Kidney epithelial cell (primary cell): ENCODE measurements at regions not wholly inside any gene's neighbourhood (a gene's known extent, or its start where the extent isn't known, plus 50 kb on each side); places are given as distances from the start of the nearest gene placed in this dataset.
A peak's percentile ranks its signal among the peaks of the same experiment; 100 is the strongest.

Experiments used
- DNase-seq: peaks from one replicate; pipeline ENCODE4 v3.0.0-alpha.2; 2010; ENCODE audit warnings: low read depth
- H3K27me3 ChIP-seq: 2 replicates; pipeline ENCODE4 v1.6.0; 2011; ENCODE audit warnings: low read length; ENCODE audit not compliant: control insufficient read depth, insufficient read depth
- H3K36me3 ChIP-seq: 2 replicates; pipeline ENCODE4 v1.5.1; 2011; ENCODE audit warnings: low read length; ENCODE audit not compliant: control insufficient read depth, insufficient read depth
- H3K4me3 ChIP-seq: 2 replicates; pipeline ENCODE4 v1.5.1; 2011; ENCODE audit warnings: low read depth, mild to moderate bottlenecking, control low read depth, low read length
- TF ChIP-seq, protein P1 (sequence below): IDR thresholded peaks from 2 replicates; pipeline ENCODE4 v1.5.1; 2011; ENCODE audit warnings: mild to moderate bottlenecking, moderate library complexity, low read length, control low read depth, inconsistent platforms; ENCODE audit not compliant: insufficient read depth, poor library complexity, severe bottlenecking

DNA sequence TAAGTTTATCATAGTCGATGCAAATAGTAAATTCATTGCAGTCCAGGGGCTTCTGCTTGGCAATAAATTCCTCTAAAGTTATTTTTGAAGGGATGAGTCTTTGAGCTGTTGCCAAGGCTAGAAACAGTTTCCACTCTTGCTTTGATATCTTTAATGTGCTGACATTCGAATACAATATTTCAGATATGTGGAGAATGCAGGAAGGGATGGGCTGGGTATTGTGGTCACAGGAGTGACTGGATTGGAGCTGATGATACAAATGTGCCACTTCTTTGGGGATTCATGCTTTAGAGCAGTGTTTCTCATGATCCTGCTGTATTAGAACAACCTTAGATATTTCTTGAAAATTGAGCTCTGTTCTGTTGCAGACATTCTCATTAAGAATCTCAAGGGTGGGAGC lies 139.0 kb downstream of the PRDM13 start:
- H3K36me3 ChIP-seq = no peaks in the 10 kb centered on the region
- H3K27me3 ChIP-seq = peaks cover 3% of the 10 kb centered on the region
- TF ChIP-seq, protein P1, sequence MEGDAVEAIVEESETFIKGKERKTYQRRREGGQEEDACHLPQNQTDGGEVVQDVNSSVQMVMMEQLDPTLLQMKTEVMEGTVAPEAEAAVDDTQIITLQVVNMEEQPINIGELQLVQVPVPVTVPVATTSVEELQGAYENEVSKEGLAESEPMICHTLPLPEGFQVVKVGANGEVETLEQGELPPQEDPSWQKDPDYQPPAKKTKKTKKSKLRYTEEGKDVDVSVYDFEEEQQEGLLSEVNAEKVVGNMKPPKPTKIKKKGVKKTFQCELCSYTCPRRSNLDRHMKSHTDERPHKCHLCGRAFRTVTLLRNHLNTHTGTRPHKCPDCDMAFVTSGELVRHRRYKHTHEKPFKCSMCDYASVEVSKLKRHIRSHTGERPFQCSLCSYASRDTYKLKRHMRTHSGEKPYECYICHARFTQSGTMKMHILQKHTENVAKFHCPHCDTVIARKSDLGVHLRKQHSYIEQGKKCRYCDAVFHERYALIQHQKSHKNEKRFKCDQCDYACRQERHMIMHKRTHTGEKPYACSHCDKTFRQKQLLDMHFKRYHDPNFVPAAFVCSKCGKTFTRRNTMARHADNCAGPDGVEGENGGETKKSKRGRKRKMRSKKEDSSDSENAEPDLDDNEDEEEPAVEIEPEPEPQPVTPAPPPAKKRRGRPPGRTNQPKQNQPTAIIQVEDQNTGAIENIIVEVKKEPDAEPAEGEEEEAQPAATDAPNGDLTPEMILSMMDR = no peak
- DNase-seq = no peak
- H3K4me3 ChIP-seq = no peak overlapping the region

- peak; percentile 18 for DNase-seq
- peaks cover 3% of the 10 kb centered on the region for H3K27me3 ChIP-seq
- H3K36me3 ChIP-seq = no peaks in the 10 kb centered on the region
- TF ChIP-seq, protein P1 = peak; percentile 78
- H3K4me3 ChIP-seq = no peak overlapping the region
These were observed 139.7 kb downstream of the PRDM13 start for GRCh38 chr6:99746261-99746895.

- no peaks in the 10 kb centered on the region for H3K36me3 ChIP-seq
- no peaks in the 10 kb centered on the region for H3K27me3 ChIP-seq
- DNase-seq = no peak
- TF ChIP-seq, protein P1 = no peak
- no peak overlapping the region for H3K4me3 ChIP-seq
These were observed 155.1 kb downstream of the PRDM13 start for GRCh38 chr6:99761711-99762110.

GRCh38 chr6:99768166-99768565 lies 161.5 kb downstream of the PRDM13 start:
- TF ChIP-seq, protein P1 = no peak
- H3K27me3 ChIP-seq = no peaks in the 10 kb centered on the region
- DNase-seq = no peak
- no peaks in the 10 kb centered on the region for H3K36me3 ChIP-seq
- H3K4me3 ChIP-seq = no peak overlapping the region

DNA sequence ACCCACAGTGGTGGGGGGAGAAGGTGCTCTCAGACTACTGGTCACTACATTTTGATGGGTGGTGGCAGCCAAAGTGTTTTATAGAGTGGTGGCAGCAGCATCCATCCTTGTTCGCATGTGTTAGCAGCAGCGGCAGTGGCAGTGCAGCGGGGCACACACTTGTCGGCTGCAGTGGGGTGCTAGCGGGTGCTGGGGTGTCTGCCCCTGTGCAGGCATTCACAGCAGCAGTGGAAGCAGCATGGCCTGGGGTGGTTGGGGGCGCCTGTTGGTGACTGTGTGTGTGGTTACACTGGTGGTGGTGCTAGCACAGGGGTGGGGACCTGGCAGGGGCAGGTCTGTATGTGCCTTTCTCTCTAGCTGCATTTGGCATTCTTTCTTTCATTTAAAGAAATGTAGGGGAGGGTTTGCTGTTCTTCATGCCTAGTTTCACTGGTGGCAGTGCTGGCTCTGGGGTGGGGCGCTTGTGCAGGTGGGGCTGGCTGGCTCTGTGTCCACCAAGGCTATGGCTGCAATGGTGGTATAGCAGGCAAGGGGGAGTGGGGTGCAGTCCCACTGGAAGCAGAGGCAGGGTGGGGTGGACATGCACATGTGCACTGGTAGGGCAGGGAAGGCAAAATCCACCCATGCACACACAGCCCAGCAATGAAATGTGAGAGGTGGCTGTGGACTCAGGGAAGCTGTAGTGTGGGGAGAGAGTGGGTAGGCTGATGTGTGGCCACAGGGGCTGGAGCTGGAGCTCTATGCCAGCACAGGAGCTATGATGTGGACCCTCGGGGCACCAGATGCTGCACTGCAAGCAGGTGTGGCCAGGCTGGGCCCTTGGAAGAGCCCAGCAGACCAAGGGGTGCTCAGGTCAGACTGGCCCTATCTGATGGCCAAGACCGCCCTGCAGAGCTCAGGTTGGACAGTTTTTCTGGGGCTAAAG lies 173.3 kb downstream of the PRDM13 start:
- TF ChIP-seq, protein P1 = no peak
- Histone ChIP-seq H3K36me3 (no peaks in the 10 kb centered on the region), H3K27me3 (no peaks in the 10 kb centered on the region), H3K4me3 (no peak overlapping the region)
- no peak for DNase-seq

GRCh38 chr6:99780556-99780885 lies 173.9 kb downstream of the PRDM13 start:
- DNase-seq = no peak
- Histone ChIP-seq H3K36me3 (no peaks in the 10 kb centered on the region), H3K4me3 (no peak overlapping the region), H3K27me3 (no peaks in the 10 kb centered on the region)
- TF ChIP-seq, protein P1 = no peak
